ENCODE measurements at regions not wholly inside any gene's neighbourhood (a gene's known extent, or its start where the extent isn't known, plus 50 kb on each side); places are given as distances from the start of the nearest gene placed in this dataset.

DNA sequence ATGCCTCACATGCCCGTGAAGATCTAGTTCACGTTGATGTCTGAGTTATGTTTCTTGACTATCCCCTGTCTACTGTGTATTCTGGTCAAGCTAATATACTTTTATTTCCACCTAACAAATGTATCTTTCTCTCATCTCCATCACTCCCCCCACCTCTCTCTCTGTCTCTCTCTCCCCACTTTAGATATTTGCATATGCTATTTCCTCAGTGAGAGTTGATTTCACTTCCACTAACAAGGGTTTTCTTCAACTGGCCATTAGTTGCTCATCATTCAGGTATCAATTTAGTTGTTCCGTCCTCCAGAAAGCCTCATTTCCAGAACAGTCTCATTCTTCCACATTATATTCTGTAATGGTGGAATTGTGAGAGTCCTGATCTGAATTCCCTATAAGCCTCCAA is 1777.8 kb upstream of the TENM3 start:
- DNase-seq (ENCODE audit: low read depth in 4 of 4, low spot score in 2 of 4): no peak

DNA sequence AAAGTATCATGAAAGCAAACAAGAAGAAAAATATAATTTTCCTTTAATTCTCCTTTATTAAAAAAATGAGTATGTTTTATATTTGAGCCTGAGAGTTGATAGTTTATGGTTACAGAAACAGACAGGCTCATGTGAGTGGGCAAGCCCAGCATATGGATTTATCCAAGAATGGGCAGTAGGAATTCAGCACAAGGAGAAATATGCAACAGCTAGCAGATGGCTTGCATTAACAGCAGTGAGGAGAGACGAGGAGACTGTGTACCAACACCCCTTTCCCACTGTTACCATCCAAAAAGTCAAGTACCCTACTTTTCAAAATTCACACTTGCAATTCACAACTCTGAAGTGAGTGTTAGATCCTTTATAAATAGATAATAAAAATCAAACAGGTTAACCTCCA is 1760.2 kb upstream of the TENM3 start:
- DNase-seq (ENCODE audit: low read depth in 4 of 4, low spot score in 2 of 4): no peak

DNA sequence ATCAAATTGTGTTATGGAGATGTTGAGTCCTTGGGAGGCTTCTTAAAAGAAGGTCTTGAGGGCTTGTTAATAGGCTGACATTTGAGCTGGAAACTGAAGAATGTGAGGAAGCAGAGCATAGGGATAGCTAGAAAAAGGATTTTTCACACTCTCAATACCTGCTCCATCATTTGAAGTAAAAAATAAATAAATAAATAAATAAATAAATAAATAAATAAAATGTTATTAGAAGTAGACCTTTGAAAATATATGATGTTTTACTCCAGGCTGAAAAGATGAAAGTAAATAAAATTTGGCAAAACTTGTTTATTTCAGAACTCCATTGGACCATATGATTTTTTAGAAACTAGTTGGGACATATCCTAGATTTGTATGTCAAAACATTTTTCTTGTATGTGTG is 1757.8 kb upstream of the TENM3 start:
- DNase-seq (ENCODE audit: low read depth in 4 of 4, low spot score in 2 of 4): no peak

DNA sequence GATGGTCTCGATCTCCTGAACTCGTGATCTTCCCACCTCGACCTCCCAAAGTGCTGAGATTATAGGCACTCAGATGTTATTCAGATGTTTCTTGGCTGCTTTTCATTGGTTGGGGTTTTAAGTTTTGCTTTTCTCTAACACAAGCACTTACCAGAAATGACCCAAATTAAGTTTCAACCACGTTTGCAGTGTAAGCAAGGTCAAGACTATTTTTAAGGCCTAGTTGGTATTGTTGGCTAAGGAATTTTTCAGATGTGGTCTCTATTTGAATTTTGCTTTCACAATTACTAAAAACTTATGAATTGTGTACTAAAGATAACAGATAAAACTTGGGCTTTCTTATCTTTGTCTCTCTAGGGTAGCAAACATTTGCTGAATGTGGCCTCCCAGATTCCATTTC is 1756.9 kb upstream of the TENM3 start:
- DNase-seq (ENCODE audit: low read depth in 4 of 4, low spot score in 2 of 4): no peak

DNA sequence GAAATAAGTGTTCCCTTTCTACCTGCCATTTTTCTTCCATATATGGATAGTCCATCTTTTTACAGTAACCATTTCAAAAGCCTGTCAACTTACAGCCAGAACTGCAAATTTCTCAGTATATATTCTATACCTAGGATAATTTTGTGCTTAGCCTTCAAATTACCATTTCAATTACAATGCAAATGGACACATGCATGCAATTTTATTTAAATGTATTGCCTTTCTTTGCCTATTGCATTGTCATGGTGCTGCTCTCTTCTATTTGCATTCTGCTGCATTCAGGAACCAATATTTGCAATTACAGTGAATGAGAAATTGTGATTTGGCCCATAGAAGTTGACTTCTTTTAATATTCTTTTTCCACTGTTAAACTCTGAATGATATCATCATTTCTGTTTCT is 1753.4 kb upstream of the TENM3 start:
- DNase-seq (ENCODE audit: low read depth in 4 of 4, low spot score in 2 of 4): no peak

DNA sequence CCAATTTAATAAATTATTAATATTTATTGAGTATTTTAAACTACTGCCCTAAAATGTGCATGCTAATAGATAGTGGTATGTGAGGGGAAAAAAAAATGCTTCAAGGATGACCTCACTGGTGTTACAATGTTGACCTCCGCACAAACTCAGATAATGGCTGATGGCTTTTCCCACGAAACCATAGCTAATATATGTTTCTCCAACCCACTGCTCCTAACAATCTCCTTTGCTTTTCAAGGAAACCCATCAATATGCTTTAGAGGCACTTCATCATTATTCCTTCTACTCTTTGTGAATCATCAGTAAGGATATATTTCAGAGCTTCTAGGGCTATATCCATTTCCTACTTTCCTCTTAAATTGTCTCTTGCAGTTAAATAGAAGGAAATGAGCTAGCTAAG is 1752.0 kb upstream of the TENM3 start:
- DNase-seq (ENCODE audit: low read depth in 4 of 4, low spot score in 2 of 4): no peak

DNA sequence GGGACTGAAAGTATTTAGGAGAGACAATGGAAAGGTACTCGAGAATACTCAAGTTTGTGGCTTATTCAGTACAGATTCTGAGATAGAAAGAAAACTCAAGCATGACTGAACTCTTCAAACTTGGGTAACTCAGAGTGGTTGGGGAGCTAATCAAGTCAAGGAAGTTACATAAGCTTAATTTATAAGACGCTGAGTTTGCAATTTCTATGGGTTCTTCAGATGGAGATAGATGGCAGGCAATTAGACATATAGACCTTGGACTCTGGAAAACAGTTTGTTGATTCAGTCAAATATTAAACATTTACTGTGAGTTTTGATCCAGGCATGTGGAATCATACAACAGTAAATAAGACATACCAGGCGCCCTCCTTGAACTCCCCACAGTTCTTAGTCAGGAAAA is 1749.9 kb upstream of the TENM3 start:
- DNase-seq (ENCODE audit: low read depth in 4 of 4, low spot score in 2 of 4): no peak

DNA sequence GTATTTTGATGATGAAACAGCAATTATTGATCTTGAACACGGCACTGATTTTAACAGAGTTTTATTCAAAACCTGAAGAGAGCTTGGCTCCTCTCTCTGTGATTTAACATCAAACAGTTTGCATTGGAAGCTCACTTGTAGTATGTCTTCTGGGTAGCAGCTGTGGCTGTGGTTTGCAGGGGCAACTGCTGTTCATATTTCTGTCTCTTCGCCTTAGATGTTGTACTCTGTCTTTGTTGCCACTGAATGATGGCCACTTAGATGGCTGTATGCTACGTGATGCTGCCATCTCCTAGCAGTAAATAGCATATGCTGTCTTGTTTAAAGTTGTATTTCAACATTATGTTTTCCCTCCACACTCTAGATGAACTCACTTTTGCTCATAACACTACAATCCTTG is 1743.0 kb upstream of the TENM3 start:
- DNase-seq (ENCODE audit: low read depth in 4 of 4, low spot score in 2 of 4): no peak

DNA sequence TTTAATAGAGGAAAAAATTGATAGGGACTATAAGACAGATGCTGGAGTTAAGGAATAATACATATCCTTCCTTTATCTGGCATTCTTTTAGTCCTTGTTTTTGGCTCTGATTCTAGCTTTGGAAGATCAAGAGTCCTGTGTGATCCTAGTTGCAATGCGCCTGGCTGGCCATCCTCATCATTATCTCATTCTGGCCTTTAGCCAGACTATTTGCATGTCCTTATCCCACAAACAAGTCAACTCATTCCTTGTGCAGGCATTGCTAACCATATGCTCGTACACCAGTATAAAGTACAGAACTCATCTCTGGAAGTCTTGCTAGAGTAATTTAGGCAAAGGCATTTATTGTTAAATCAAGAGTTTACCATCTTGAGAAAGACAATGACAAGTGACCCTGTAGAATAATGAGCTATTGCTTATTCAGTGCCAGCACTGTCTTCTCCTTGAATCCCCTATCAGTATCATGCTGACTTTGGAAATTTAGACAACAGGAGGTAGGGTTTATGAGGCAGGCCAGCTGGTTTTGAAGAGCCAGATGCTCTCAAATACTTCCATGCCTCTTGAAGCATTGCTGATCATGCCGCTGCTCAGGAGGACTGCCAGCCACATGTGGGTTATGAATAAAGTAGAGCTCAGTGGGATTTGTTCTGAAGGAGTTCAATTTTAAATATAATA is 1730.3 kb upstream of the TENM3 start:
- no peak for DNase-seq (ENCODE audit: low read depth in 4 of 4, low spot score in 2 of 4)

DNA sequence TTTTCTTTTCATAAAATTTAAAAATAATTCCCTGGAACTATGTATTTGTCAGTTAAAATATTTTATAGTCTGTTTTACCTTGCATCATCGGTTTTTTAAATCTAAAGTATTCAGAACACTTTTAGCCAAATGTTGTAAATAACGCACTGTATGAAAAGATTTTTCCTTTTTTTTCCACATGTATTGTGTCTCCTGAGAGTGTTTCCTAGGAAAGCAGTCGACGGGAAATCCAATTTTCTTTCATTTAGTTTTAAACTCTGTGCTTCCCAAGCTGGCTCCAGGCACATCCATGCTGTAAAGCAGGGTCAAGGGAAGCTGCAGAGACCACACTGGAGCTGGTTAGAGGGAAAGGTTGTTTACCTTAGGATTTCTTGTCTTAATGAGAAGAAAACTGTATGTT is 1724.3 kb upstream of the TENM3 start:
- no peak for DNase-seq (ENCODE audit: low read depth in 4 of 4, low spot score in 2 of 4)

DNA sequence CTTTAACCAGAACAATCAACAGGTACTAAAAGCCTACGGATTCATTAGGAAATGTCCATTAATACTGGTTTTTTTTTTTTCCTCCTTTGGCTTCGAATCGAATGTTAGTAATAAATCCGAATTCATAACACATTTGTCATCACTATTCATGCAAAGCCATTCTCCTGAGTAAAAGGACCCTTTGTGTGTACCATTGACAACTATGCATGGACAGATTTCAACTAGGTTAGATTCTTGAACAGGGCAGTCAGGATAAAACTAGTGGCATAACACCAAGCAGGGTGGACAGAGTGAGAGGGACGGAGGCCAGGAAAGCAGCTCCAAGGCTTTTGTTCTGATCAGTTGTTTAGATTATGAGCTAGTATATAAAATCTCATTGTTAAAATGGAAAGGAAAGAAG is 1722.0 kb upstream of the TENM3 start:
- no peak for DNase-seq (ENCODE audit: low read depth in 4 of 4, low spot score in 2 of 4)

DNA sequence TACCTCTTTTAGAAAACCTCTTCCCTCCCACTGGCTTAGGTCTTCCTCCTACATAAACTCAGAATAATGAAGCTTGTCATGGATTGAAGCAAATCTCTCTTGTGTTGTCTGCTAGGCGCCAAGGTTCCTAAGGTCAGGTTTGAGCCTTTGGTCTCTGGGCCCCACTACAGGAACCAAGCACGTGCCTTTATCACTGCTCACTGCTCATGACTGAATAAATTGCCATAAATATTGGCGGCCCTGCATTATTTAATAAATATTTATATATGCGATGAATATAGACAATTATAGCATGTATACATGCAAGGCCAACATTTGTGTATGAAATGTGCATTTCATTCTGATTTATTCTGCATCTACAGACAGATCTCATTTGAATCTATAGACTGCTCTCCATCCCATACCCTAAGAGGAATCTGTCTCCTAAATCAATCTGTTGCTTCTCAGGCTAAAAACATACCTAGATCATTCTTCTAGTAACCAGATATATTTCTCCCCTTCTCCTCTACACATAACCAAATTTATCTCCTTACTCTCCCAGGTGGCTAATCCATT is 1717.6 kb upstream of the TENM3 start:
- no peak for DNase-seq (ENCODE audit: low read depth in 4 of 4, low spot score in 2 of 4)

DNA sequence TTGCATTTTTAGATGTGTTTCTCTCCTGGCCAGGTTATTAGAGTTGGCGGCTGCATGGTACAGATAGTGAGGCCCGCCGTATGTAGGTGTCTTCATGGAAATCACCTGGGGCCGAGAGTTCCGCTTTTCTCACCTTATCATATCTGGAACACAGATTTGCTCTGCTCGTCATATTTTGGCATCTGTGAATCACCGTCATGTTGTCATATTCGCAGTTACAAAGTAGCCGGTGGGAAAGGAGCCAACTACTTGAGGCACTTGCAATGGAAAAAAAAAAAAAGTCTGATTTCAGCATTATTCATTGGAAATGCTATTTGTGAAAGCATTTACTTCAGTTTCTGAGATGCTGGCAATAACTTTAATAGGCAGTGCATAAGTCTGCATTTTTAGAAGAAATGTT is 1715.2 kb upstream of the TENM3 start:
- DNase-seq (ENCODE audit: low read depth in 4 of 4, low spot score in 2 of 4): no peak

DNA sequence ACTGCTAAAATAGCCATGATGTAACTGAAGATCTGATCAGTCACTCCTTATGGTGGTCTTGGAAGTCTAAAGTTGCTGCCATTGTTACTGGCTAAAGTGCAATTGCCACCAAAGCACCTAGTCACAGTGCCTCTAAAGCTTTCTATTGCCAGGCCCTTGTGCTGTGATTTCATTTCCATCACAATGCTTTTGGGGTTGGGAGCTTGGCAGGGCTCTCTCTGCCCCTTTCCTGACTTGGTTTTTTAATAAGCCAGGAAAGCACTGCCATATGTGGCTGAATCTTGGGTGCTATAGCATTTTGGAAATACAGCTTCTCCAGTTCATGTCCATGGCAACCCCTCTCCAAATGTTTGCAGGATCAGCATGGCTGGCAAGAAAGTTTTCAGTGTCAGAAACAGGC is 1712.4 kb upstream of the TENM3 start:
- DNase-seq (ENCODE audit: low read depth in 4 of 4, low spot score in 2 of 4): no peak

DNA sequence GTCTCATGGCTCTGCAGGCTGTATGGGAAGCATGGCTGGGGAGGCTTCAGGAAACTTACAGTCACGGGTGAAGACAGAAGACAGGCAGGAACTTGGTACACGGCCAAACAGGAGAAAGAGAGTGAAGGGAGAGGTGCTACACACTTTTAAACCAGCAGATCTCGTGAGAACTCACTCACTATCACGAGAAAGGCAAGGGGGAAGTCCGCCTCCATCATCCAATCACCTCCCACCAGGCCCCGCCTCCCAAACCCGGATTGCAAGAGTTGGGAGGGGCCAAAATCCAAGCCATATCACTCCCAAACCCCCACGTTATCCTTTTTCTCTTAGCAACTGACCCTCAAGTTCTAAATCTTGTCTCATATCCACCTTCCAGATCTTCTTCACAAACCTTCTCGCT is 1710.5 kb upstream of the TENM3 start:
- DNase-seq (ENCODE audit: low read depth in 4 of 4, low spot score in 2 of 4): no peak

DNA sequence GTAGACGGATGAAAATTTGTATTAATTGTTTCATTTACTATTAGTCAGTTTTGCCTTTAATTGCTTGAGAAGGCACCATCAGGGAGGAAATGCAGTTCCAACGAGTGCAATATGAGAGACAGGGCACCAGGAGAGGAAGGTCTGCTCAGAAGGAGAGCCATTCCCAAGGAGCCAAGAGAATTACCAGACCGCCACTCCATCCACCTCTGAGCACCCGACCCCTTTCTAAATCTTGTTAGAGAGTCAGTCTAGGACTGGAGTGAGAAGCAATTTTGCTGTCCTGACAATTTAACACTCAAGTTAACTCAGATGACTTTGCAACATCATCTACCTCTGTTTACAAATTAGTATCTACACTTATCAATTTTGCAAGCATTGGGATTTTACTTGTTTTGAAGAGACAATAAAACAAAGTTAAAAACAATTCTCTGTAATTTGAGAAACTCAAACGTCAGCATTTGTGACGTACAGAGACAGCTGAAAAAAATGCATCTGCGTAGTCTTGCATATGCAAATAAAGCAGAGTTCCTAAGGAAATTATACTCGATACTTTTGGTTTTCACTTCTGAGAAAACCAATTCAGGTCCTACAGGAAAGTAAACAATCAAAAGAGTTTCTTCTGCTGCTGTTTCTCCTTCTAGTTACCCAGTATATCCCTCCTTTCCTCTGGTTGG is 1704.7 kb upstream of the TENM3 start:
- no peak for DNase-seq (ENCODE audit: low read depth in 4 of 4, low spot score in 2 of 4)

DNA sequence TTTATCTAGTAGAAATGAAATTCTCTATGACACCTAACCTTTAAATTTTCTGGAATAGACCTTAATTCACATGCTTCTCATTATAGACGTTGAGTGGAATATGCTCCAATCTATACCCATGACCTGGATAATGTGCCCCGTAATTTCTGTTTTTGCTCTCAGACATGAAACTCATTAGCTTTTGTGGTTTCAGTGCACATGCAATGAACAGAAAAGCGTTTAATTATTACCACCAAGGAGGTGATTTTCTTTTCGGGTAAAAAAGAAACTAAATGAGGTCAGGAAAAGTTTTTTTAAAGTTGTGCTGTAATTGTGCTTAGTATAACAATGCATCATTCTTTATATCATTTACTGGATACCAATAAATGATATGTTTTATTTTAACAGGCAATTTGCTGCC is 1703.9 kb upstream of the TENM3 start:
- DNase-seq (ENCODE audit: low read depth in 4 of 4, low spot score in 2 of 4): no peak

DNA sequence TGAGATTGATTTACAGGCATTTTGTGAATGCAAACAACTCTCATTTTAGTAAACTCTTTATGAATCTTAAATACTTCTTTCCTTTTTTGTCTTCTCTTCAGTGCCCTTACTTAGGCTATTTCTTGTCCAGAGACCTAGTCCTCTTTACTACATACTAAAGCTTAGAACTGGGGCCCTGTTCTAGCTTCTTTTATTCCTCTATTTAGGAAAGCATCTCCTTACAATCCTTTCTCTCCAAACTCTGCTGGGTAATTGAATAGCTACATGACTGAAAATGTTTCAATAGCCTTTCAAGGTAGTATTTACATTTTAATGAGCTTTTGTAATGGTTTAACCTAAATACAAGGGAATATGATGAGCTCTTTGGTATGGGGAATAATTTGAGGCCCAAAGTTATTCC is 1701.5 kb upstream of the TENM3 start:
- DNase-seq (ENCODE audit: low read depth in 4 of 4, low spot score in 2 of 4): no peak

DNA sequence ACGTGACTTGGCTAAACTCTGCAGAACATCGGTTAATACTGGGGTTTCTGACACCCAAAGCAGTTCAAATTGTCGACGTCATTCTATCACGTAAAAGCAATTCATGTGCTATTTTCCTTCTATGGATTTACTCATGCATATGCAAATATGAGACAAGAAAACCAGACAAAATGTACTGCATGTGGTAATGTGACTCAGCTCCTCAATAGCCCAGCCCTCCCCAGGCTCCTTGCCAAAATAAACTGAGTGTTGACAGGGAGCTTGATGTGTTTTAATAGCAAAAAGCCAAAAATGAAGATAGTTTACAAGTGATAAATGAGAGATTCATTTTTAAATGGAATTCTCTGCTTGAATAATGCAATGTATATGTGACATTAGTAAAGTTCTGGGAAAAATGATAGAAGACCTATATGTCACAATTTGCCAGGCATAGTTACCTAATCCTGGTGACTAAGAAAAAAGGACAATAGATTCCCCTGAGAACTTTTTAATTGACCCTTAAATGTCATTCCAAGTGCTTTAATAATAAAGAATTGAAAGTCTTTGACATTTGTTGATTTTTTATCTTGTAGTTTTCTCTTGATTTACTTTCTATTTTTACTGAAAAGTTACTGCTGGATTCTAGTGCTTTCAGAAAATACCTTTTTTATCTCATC is 1700.6 kb upstream of the TENM3 start:
- no peak for DNase-seq (ENCODE audit: low read depth in 4 of 4, low spot score in 2 of 4)

DNA sequence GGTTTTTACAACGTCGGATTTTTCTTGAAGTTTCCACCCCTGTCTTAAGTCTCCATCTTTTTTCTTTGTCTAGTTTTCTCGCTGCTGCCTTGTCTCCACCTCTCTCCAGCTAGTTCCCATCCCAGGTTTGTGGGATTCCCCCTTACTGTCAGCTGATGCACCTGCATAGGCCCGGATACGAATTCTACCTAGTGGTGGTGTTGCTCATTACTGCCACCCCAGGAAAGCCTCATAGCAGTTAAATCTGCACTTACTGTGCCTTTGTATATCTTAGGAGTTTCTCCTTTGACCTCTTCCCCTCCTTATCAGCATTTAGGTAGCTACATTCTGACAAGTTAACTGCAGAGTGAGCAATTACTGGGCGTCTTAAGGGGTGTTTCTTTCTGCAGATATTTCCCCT is 1693.1 kb upstream of the TENM3 start:
- no peak for DNase-seq (ENCODE audit: low read depth in 4 of 4, low spot score in 2 of 4)

DNA sequence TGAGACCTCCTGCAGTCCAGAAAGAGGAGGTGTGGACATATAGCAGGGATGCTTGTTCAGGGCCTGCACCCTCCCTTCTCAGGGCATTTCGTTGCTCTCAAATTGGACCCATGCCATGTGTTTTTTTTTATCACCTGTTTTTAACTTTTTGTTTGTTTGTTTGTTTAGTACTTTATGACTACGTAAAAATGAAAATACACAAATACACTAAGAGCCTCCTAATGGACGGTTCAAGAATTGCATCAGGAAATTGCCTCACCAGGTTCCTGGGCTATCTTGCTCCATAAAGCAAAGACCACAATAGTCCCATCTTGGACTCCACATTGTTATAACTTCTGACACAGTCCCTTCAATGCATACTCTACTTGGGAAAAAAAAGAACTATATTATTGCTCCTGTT is 1685.9 kb upstream of the TENM3 start:
- DNase-seq (ENCODE audit: low read depth in 4 of 4, low spot score in 2 of 4): no peak

DNA sequence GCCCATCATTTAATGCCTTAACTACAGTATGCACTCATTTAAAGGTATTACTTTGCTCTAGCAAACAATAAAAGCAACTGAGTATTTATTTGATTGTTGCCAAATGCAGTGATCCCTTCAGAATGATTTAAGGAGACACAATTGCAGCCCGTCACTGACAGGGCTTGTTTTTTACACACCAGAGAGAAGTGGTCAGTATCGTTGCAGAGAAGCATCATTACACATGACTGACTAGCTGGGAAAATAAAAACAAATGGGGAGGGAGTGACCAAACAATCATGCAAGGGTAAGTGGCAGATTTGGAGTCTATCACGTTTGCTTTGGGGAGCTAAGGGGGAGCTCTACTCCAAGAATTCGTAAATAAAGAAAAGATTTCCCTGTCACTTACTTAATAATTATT is 1685.3 kb upstream of the TENM3 start:
- no peak for DNase-seq (ENCODE audit: low read depth in 4 of 4, low spot score in 2 of 4)
